HEK293 (cell line): ENCODE measurements at regions not wholly inside any gene's neighbourhood (a gene's known extent, or its start where the extent isn't known, plus 50 kb on each side); places are given as distances from the start of the nearest gene placed in this dataset.

ENCODE experiments used
- CTCF ChIA-PET: fragments of 350-600 bp; formaldehyde crosslinking; extraction: SDS; loops from one replicate; lab custom pipeline; 2021; ENCODE audit warnings: antibody characterized with exemption; lab: Yijun Ruan, JAX
- POLR2A ChIA-PET: fragments of 300-600 bp; formaldehyde crosslinking; extraction: SDS; loops from one replicate; lab custom pipeline; 2020; ENCODE audit warnings: antibody characterized with exemption, inconsistent platforms; lab: Yijun Ruan, JAX
- H3K27ac ChIP-seq: fragments of 200-500 bp; sonication (Bioruptor generic); 2 replicates; pipeline ENCODE4 v1.5.1; 2014; ENCODE audit warnings: low read depth, low read length, control low read depth, inconsistent platforms; ENCODE audit errors: extremely low read depth
- H3K36me3 ChIP-seq, 2 experiments: fragments of 200-500 bp in 1 of 2; sonication (Bioruptor generic) in 1 of 2; 1 replicate in 1 of 2; 2 replicates in 1 of 2; pipeline ENCODE4 v1.5.1; 2014 to 2017; ENCODE audit warnings: inconsistent platforms in 2 of 2, low read length in 2 of 2; ENCODE audit not compliant: control insufficient read depth in 2 of 2, insufficient read depth in 1 of 2
- H3K4me1 ChIP-seq: fragments of 200-500 bp; sonication (Bioruptor generic); 2 replicates; pipeline ENCODE4 v1.5.1; 2014; ENCODE audit warnings: mild to moderate bottlenecking, low read length, inconsistent platforms; ENCODE audit not compliant: control insufficient read depth, insufficient read depth
- H3K4me3 ChIP-seq: 2 replicates; pipeline ENCODE4 v1.5.1; 2011; ENCODE audit warnings: low read depth, mild to moderate bottlenecking, control low read depth, low read length, moderate library complexity
- H3K9me3 ChIP-seq: fragments of 200-500 bp; sonication (Bioruptor generic); 2 replicates; pipeline ENCODE4 v1.5.1; 2014; ENCODE audit warnings: low read depth, low read length, inconsistent platforms; ENCODE audit not compliant: control insufficient read depth, insufficient read depth
- BCL11A ChIP-seq: fragments of 450-650 bp; formaldehyde crosslinking; IDR thresholded peaks from 2 replicates; pipeline ENCODE4 v1.5.1; 2016; ENCODE audit warnings: low read depth, missing biosample characterization, missing genetic modification characterization
- FEZF1 ChIP-seq: fragments of 450-650 bp; formaldehyde crosslinking; IDR thresholded peaks from 2 replicates; pipeline ENCODE4 v1.5.1; 2016; ENCODE audit warnings: missing biosample characterization, missing genetic modification characterization
- GLI4 ChIP-seq: fragments of 450-650 bp; formaldehyde crosslinking; IDR thresholded peaks from 2 replicates; pipeline ENCODE4 v1.5.1; 2016; ENCODE audit warnings: missing biosample characterization, missing genetic modification characterization
- GLIS2 ChIP-seq: fragments of 450-650 bp; formaldehyde crosslinking; IDR thresholded peaks from 2 replicates; pipeline ENCODE4 v1.5.1; 2016; ENCODE audit warnings: missing biosample characterization, missing genetic modification characterization
- HIC1 ChIP-seq: fragments of 450-650 bp; formaldehyde crosslinking; IDR thresholded peaks from 2 replicates; pipeline ENCODE4 v1.5.1; 2016; ENCODE audit warnings: missing biosample characterization, missing genetic modification characterization
- KLF1 ChIP-seq: fragments of 450-650 bp; formaldehyde crosslinking; IDR thresholded peaks from 2 replicates; pipeline ENCODE4 v1.5.1; 2016; ENCODE audit warnings: missing biosample characterization, missing genetic modification characterization
- KLF7 ChIP-seq: fragments of 450-650 bp; formaldehyde crosslinking; IDR thresholded peaks from 2 replicates; pipeline ENCODE4 v1.5.1; 2016; ENCODE audit warnings: missing biosample characterization, missing genetic modification characterization, borderline replicate concordance
- MEIS1 ChIP-seq: sonication (generic); formaldehyde crosslinking; IDR thresholded peaks from 2 replicates; pipeline ENCODE4 v1.8.1; 2022; ENCODE audit warnings: missing genetic modification reagents, mild to moderate bottlenecking, borderline replicate concordance
- OSR2 ChIP-seq: fragments of 450-650 bp; formaldehyde crosslinking; IDR thresholded peaks from 2 replicates; pipeline ENCODE4 v1.5.1; 2016; ENCODE audit warnings: missing biosample characterization, missing genetic modification characterization
- OVOL3 ChIP-seq: fragments of 450-650 bp; formaldehyde crosslinking; IDR thresholded peaks from 2 replicates; pipeline ENCODE4 v1.5.1; 2016; ENCODE audit warnings: missing biosample characterization, missing genetic modification characterization
- REST ChIP-seq: fragments of 450-650 bp; formaldehyde crosslinking; IDR thresholded peaks from 2 replicates; pipeline ENCODE4 v1.5.1; 2016; ENCODE audit warnings: missing biosample characterization, missing genetic modification characterization
- ZNF146 ChIP-seq: fragments of 450-650 bp; formaldehyde crosslinking; IDR thresholded peaks from 2 replicates; pipeline ENCODE4 v1.5.1; 2016; ENCODE audit warnings: missing biosample characterization, missing genetic modification characterization
- ZNF211 ChIP-seq: fragments of 450-650 bp; formaldehyde crosslinking; IDR thresholded peaks from 2 replicates; pipeline ENCODE4 v1.5.1; 2016; ENCODE audit warnings: low read depth, missing biosample characterization, missing genetic modification characterization
- ZNF214 ChIP-seq: fragments of 450-650 bp; formaldehyde crosslinking; IDR thresholded peaks from 2 replicates; pipeline ENCODE4 v1.5.1; 2017; ENCODE audit warnings: missing biosample characterization, mild to moderate bottlenecking, missing genetic modification characterization, borderline replicate concordance
- ZNF324 ChIP-seq: fragments of 450-650 bp; formaldehyde crosslinking; IDR thresholded peaks from 2 replicates; pipeline ENCODE4 v1.5.1; 2016; ENCODE audit warnings: missing biosample characterization, missing genetic modification characterization
- ZNF362 ChIP-seq: fragments of 450-650 bp; formaldehyde crosslinking; IDR thresholded peaks from 2 replicates; pipeline ENCODE4 v1.5.1; 2016; ENCODE audit warnings: missing biosample characterization, missing genetic modification characterization
- ZNF561 ChIP-seq: fragments of 450-650 bp; IDR thresholded peaks from 2 replicates; pipeline ENCODE4 v1.5.1; 2018; ENCODE audit warnings: missing biosample characterization, missing genetic modification characterization, borderline replicate concordance
- ZNF645 ChIP-seq: fragments of 450-650 bp; formaldehyde crosslinking; IDR thresholded peaks from 2 replicates; pipeline ENCODE4; 2016; ENCODE audit warnings: missing biosample characterization, missing genetic modification characterization
- ZNF792 ChIP-seq: fragments of 450-650 bp; formaldehyde crosslinking; IDR thresholded peaks from 2 replicates; pipeline ENCODE4 v1.5.1; 2016; ENCODE audit warnings: missing biosample characterization, missing genetic modification characterization

- no peaks in the 10 kb centered on the region for H3K36me3 ChIP-seq
- no peaks in the 10 kb centered on the region for H3K9me3 ChIP-seq
- ChIA-PET CTCF (interaction anchor here (0.7 to 0.8 kb wide), 2 partner anchors 61 to 110 kb away, joined by 3 to 6 read pairs; no protein-coding TSS in a partner anchor), POLR2A (no interaction called here)
- H3K27ac ChIP-seq = no peak overlapping the region
- no peaks in the 10 kb centered on the region for H3K4me1 ChIP-seq
- TF ChIP-seq GLI4 = no peak
- TF ChIP-seq ZNF214 = no peak
- no peak for TF ChIP-seq FEZF1 (tag by site-specific recombination)
- no peak for TF ChIP-seq GLIS2
- TF ChIP-seq KLF7 (tag by site-specific recombination) = no peak
- TF ChIP-seq, all 188 proteins: peak for 0
- no peak overlapping the region for H3K4me3 ChIP-seq
These were observed 112.2 kb upstream of the TNFAIP3 start for GRCh38 chr6:137754866-137755265.

GRCh38 chr6:137755284-137755683 is 111.8 kb upstream of the TNFAIP3 start:
- H3K4me1 ChIP-seq = no peaks in the 10 kb centered on the region
- H3K4me3 ChIP-seq = no peak overlapping the region
- no peaks in the 10 kb centered on the region for H3K9me3 ChIP-seq
- no peak overlapping the region for H3K27ac ChIP-seq
- H3K36me3 ChIP-seq = no peaks in the 10 kb centered on the region
- CTCF ChIA-PET = interaction anchor here (0.7 to 0.8 kb wide), 2 partner anchors 61 to 110 kb away, joined by 3 to 6 read pairs; no protein-coding TSS in a partner anchor
- TF ChIP-seq HIC1 (tag by site-specific recombination) (no peak), ZNF324 (tag by site-specific recombination) (no peak), ZNF561 (no peak)
- POLR2A ChIA-PET = no interaction called here

GRCh38 chr6:137756788-137757187 is 110.3 kb upstream of the TNFAIP3 start:
- TF ChIP-seq ZNF645 = no peak
- TF ChIP-seq ZNF792 (tag by site-specific recombination) = no peak
- Histone ChIP-seq H3K9me3 (no peaks in the 10 kb centered on the region), H3K27ac (no peak overlapping the region), H3K4me3 (no peak overlapping the region), H3K36me3 (no peaks in the 10 kb centered on the region), H3K4me1 (no peaks in the 10 kb centered on the region)
- CTCF ChIA-PET = interaction anchor here (0.6 to 0.7 kb wide), 2 partner anchors 14 to 43 kb away, joined by 3 to 4 read pairs; no protein-coding TSS in a partner anchor
- POLR2A ChIA-PET = no interaction called here

GRCh38 chr6:137758661-137759060 is 108.4 kb upstream of the TNFAIP3 start:
- Histone ChIP-seq H3K36me3 (no peaks in the 10 kb centered on the region), H3K9me3 (no peaks in the 10 kb centered on the region)
- TF ChIP-seq OVOL3 (tag by site-specific recombination) (no peak), BCL11A (tag by site-specific recombination) (no peak), MEIS1 (CRISPR knock-in tag) (no peak), ZNF211 (tag by site-specific recombination) (no peak), OSR2 (tag by site-specific recombination) (no peak), REST (tag by site-specific recombination) (no peak), ZNF146 (tag by site-specific recombination) (no peak), ZNF362 (tag by site-specific recombination) (no peak), KLF1 (tag by site-specific recombination) (no peak)
- TF ChIP-seq, all 188 proteins: peak for 0
- POLR2A ChIA-PET = no interaction called here
- Histone ChIP-seq H3K4me3 (no peak overlapping the region), H3K4me1 (no peaks in the 10 kb centered on the region), H3K27ac (no peak overlapping the region)
- CTCF ChIA-PET = interaction anchor here (1.2 kb wide), 1 partner anchor 51 kb away, joined by 3 read pairs; no protein-coding TSS in a partner anchor
